AG20443 (cell line): ENCODE measurements at regions not wholly inside any gene's neighbourhood (a gene's known extent, or its start where the extent isn't known, plus 50 kb on each side); places are given as distances from the start of the nearest gene placed in this dataset.

Experiments
- DNase-seq: peaks from one replicate; pipeline ENCODE4 v3.0.0; 2012; ENCODE audit warnings: low spot score, mixed read lengths

- no peak for DNase-seq
Measured at GRCh38 chr22:46066691-46067090, 83.6 kb upstream of the PPARA start.

- peak; percentile 9 for DNase-seq
Measured at GRCh38 chr22:46067159-46068111, 82.9 kb upstream of the PPARA start.

GRCh38 chr22:46068181-46068592 is 82.1 kb upstream of the PPARA start:
- no peak for DNase-seq

- DNase-seq = peak; percentile 47
Measured at GRCh38 chr22:46068593-46069491, 81.5 kb upstream of the PPARA start.

- peak; percentile 66 for DNase-seq
Measured at GRCh38 chr22:46069521-46070214, 80.7 kb upstream of the PPARA start.

- DNase-seq = peak; percentile 56
Measured at GRCh38 chr22:46070215-46070802, 80.0 kb upstream of the PPARA start.

- DNase-seq = peak; percentile 81
Measured at GRCh38 chr22:46070803-46071450, 79.4 kb upstream of the PPARA start.

GRCh38 chr22:46071451-46072109 is 78.7 kb upstream of the PPARA start:
- DNase-seq = peak; percentile 84

- peak; percentile 26 for DNase-seq
Measured at GRCh38 chr22:46072110-46072881, 78.0 kb upstream of the PPARA start.

GRCh38 chr22:46072981-46073682 is 77.2 kb upstream of the PPARA start:
- no peak for DNase-seq

- no peak for DNase-seq
Measured at GRCh38 chr22:46073683-46074504, 76.4 kb upstream of the PPARA start.

- no peak for DNase-seq
Measured at GRCh38 chr22:46074771-46075551, 75.4 kb upstream of the PPARA start.

GRCh38 chr22:46075764-46076531 is 74.4 kb upstream of the PPARA start:
- no peak for DNase-seq

- peak; percentile 63 for DNase-seq
Measured at GRCh38 chr22:46076651-46077339, 73.5 kb upstream of the PPARA start.

- DNase-seq = no peak
Measured at GRCh38 chr22:46077669-46078099, 72.6 kb upstream of the PPARA start.
